MCF 10A (cell line): ENCODE measurements at regions not wholly inside any gene's neighbourhood (a gene's known extent, or its start where the extent isn't known, plus 50 kb on each side); places are given as distances from the start of the nearest gene placed in this dataset.
A peak's percentile ranks its signal among the peaks of the same experiment; 100 is the strongest.

ENCODE experiments used
- BruUV-seq: library from RNA; stranded (reverse); fragments of 400-500 nt; replicated peaks from 2 replicates; lab custom pipeline; 2021; lab: Mats Ljungman, UMichigan
- CTCF ChIA-PET: fragments of 300-600 bp; sonication (Branson Sonifier 250); formaldehyde crosslinking; extraction: SDS; loops from one replicate; lab custom pipeline; 2021; ENCODE audit warnings: antibody characterized with exemption, inconsistent platforms; lab: Yijun Ruan, JAX
- POLR2A ChIA-PET: fragments of 300-600, 350-650 bp; sonication (Branson Sonifier 250); formaldehyde crosslinking; extraction: SDS; loops from one replicate; lab custom pipeline; 2020; ENCODE audit warnings: antibody characterized with exemption, inconsistent platforms; lab: Yijun Ruan, JAX
- DNase-seq: peaks from one replicate; pipeline ENCODE4 v3.0.0-alpha.2; 2018; ENCODE audit not compliant: unreplicated experiment
- H3K27ac Mint-ChIP-seq: one replicate; pipeline ENCODE4 v1.8.0; 2022; ENCODE audit warnings: mild to moderate bottlenecking, low read depth, mixed read lengths; ENCODE audit not compliant: unreplicated experiment
- H3K27me3 Mint-ChIP-seq: one replicate; pipeline ENCODE4 v1.8.0; 2022; ENCODE audit warnings: mixed read lengths; ENCODE audit not compliant: insufficient read depth, unreplicated experiment
- H3K36me3 Mint-ChIP-seq: one replicate; pipeline ENCODE4 v1.8.0; 2022; ENCODE audit warnings: mild to moderate bottlenecking, moderate library complexity, mixed read lengths; ENCODE audit not compliant: insufficient read depth, unreplicated experiment
- H3K4me1 Mint-ChIP-seq: one replicate; pipeline ENCODE4 v1.8.0; 2022; ENCODE audit warnings: mixed read lengths; ENCODE audit not compliant: insufficient read depth, unreplicated experiment
- H3K4me3 Mint-ChIP-seq: one replicate; pipeline ENCODE4 v1.8.0; 2022; ENCODE audit warnings: mild to moderate bottlenecking, moderate library complexity, mixed read lengths; ENCODE audit not compliant: unreplicated experiment
- H3K9me3 Mint-ChIP-seq: one replicate; pipeline ENCODE4 v1.8.0; 2022; ENCODE audit warnings: mixed read lengths; ENCODE audit not compliant: unreplicated experiment
- intact Hi-C: fragments of 100-400 bp; cut with micrococcal nuclease; formaldehyde crosslinking; loops from 2 replicates; pipeline ENCODE4 v1.14.1; 2022
- TF ChIP-seq, protein P1 (sequence below): fragments of 200-600 bp; IDR thresholded peaks from one replicate; pipeline ENCODE4 v1.8.0; 2022; ENCODE audit warnings: antibody characterized with exemption, mild to moderate bottlenecking; ENCODE audit not compliant: unreplicated experiment

- H3K9me3 Mint-ChIP-seq, result no peaks in the 10 kb centered on the region
- intact Hi-C loops, result no loop called here
- TF ChIP-seq, protein P1, sequence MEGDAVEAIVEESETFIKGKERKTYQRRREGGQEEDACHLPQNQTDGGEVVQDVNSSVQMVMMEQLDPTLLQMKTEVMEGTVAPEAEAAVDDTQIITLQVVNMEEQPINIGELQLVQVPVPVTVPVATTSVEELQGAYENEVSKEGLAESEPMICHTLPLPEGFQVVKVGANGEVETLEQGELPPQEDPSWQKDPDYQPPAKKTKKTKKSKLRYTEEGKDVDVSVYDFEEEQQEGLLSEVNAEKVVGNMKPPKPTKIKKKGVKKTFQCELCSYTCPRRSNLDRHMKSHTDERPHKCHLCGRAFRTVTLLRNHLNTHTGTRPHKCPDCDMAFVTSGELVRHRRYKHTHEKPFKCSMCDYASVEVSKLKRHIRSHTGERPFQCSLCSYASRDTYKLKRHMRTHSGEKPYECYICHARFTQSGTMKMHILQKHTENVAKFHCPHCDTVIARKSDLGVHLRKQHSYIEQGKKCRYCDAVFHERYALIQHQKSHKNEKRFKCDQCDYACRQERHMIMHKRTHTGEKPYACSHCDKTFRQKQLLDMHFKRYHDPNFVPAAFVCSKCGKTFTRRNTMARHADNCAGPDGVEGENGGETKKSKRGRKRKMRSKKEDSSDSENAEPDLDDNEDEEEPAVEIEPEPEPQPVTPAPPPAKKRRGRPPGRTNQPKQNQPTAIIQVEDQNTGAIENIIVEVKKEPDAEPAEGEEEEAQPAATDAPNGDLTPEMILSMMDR, result no peak
- DNase-seq, result no peak
- no peaks in the 10 kb centered on the region for H3K27me3 Mint-ChIP-seq
- POLR2A ChIA-PET, result no interaction called here
- no peaks in the 10 kb centered on the region for H3K36me3 Mint-ChIP-seq
- CTCF ChIA-PET, result no interaction called here
- BruUV-seq, result no TSS peak
- no peak overlapping the region for H3K27ac Mint-ChIP-seq
- H3K4me1 Mint-ChIP-seq, result peaks cover 8% of the 10 kb centered on the region
- H3K4me3 Mint-ChIP-seq, result no peak overlapping the region
Measured at GRCh38 chr6:91965872-91966271, 1379.0 kb upstream of the MAP3K7 start.

DNA sequence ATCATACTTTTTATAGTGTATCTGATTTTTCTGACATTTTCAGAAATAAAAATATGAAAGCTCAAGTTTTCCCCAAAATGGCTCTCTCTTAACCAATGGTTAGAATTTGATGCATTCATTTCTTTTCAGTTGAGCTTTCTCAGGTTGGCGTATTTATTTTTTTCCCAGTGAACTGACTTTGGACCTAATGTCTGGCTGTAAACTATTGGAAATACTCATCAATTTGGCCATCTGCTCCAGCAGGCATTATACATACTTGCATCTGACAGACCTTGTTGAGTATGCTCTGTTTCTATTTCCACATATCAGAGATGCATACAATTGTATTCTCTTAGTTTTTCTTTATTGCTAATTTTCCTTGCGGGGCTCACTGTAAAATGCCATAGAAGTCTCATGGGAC, 1374.8 kb upstream of the MAP3K7 start:
- POLR2A ChIA-PET, result no interaction called here
- Mint-ChIP-seq H3K36me3 (no peaks in the 10 kb centered on the region), H3K27me3 (no peaks in the 10 kb centered on the region), H3K27ac (no peak overlapping the region), H3K9me3 (no peaks in the 10 kb centered on the region), H3K4me3 (no peak overlapping the region), H3K4me1 (peaks cover 8% of the 10 kb centered on the region)
- BruUV-seq, result no TSS peak
- CTCF ChIA-PET, result no interaction called here
- TF ChIP-seq, protein P1, result no peak
- DNase-seq, result no peak
- intact Hi-C loops, result no loop called here

DNA sequence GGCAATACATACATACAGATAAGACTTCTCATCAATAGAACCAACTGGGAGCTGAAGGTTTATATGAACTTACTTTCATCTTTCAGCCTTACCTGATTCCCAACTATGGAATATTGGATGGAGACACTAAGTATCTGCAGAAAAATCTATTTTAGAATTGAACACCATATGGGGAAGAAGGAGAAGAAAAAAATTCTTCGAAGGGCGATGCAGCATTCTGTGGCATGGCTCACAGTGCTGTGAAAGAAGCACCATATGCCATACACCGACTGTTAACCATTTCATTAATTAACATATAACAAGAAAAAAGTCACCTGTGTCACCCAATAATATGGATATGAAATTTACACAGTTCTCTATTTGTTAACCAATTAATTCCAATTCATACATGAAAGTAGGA, 1374.4 kb upstream of the MAP3K7 start:
- TF ChIP-seq, protein P1, result no peak
- DNase-seq, result no peak
- ChIA-PET CTCF (no interaction called here), POLR2A (no interaction called here)
- H3K4me1 Mint-ChIP-seq, result peaks cover 8% of the 10 kb centered on the region
- H3K27me3 Mint-ChIP-seq, result no peaks in the 10 kb centered on the region
- BruUV-seq, result no TSS peak
- no peak overlapping the region for H3K27ac Mint-ChIP-seq
- no peaks in the 10 kb centered on the region for H3K9me3 Mint-ChIP-seq
- intact Hi-C loops, result no loop called here
- H3K36me3 Mint-ChIP-seq, result no peaks in the 10 kb centered on the region
- H3K4me3 Mint-ChIP-seq, result no peak overlapping the region

- BruUV-seq, result no TSS peak
- DNase-seq, result peak; percentile 7
- ChIA-PET CTCF (no interaction called here), POLR2A (no interaction called here)
- H3K36me3 Mint-ChIP-seq, result no peaks in the 10 kb centered on the region
- H3K27ac Mint-ChIP-seq, result no peak overlapping the region
- H3K4me1 Mint-ChIP-seq, result no peaks in the 10 kb centered on the region
- H3K4me3 Mint-ChIP-seq, result no peak overlapping the region
- TF ChIP-seq, protein P1, result no peak
- H3K27me3 Mint-ChIP-seq, result no peaks in the 10 kb centered on the region
- H3K9me3 Mint-ChIP-seq, result no peaks in the 10 kb centered on the region
- intact Hi-C loops, result no loop called here
Measured at GRCh38 chr6:91941838-91942237, 1355.0 kb upstream of the MAP3K7 start.
